ENCODE measurements at regions not wholly inside any gene's neighbourhood (a gene's known extent, or its start where the extent isn't known, plus 50 kb on each side); places are given as distances from the start of the nearest gene placed in this dataset.

DNA sequence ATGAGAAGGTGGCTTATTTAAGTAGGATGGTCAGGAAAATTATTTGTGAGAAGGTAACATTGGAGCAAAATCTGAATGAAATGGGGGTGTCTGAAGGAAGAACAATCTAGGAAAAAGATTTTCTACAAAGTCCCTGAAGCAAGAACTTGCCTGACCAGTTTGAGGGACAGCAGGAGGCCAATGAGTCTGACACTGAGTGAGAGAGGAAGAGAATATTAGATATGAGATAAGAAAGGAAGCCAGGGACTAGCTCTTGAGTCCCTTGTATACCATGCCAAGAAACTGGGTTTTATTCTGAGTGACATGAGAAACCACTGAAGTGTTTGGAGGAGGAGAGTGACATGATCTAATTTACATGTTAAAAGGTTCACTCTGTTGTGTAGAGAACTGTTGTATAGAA is 1478.9 kb downstream of the RPA4 start:
- no peak for TF ChIP-seq MAX (IDR thresholded peaks at IDR 0.05)
- TF ChIP-seq FOXM1 (IDR thresholded peaks at IDR 0.05; ENCODE audit: borderline replicate concordance, low read depth): no peak
- no peak for TF ChIP-seq RAD21 (IDR thresholded peaks at IDR 0.05; ENCODE audit: low read depth)
- TF ChIP-seq, protein P1, sequence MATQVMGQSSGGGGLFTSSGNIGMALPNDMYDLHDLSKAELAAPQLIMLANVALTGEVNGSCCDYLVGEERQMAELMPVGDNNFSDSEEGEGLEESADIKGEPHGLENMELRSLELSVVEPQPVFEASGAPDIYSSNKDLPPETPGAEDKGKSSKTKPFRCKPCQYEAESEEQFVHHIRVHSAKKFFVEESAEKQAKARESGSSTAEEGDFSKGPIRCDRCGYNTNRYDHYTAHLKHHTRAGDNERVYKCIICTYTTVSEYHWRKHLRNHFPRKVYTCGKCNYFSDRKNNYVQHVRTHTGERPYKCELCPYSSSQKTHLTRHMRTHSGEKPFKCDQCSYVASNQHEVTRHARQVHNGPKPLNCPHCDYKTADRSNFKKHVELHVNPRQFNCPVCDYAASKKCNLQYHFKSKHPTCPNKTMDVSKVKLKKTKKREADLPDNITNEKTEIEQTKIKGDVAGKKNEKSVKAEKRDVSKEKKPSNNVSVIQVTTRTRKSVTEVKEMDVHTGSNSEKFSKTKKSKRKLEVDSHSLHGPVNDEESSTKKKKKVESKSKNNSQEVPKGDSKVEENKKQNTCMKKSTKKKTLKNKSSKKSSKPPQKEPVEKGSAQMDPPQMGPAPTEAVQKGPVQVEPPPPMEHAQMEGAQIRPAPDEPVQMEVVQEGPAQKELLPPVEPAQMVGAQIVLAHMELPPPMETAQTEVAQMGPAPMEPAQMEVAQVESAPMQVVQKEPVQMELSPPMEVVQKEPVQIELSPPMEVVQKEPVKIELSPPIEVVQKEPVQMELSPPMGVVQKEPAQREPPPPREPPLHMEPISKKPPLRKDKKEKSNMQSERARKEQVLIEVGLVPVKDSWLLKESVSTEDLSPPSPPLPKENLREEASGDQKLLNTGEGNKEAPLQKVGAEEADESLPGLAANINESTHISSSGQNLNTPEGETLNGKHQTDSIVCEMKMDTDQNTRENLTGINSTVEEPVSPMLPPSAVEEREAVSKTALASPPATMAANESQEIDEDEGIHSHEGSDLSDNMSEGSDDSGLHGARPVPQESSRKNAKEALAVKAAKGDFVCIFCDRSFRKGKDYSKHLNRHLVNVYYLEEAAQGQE (IDR thresholded peaks at IDR 0.05; ENCODE audit: low read depth): no peak
- TF ChIP-seq EP300 (IDR thresholded peaks at IDR 0.05; ENCODE audit: borderline replicate concordance): no peak
- TF ChIP-seq CREB1 (IDR thresholded peaks at IDR 0.05; ENCODE audit: low read depth): no peak
- TF ChIP-seq TCF12 (IDR thresholded peaks at IDR 0.05; ENCODE audit: low read depth): no peak
- TF ChIP-seq TAF1 (IDR thresholded peaks at IDR 0.05; ENCODE audit: low read depth): no peak
- TF ChIP-seq YY1 (IDR thresholded peaks at IDR 0.05; ENCODE audit: low read depth): no peak
- TF ChIP-seq ZBTB7A (IDR thresholded peaks at IDR 0.05; ENCODE audit: low read depth): no peak
- TF ChIP-seq CEBPB (IDR thresholded peaks at IDR 0.05): no peak
- no peak for TF ChIP-seq EGR1 (IDR thresholded peaks at IDR 0.05)

All from Ishikawa (cell line).